ENCODE measurements at regions not wholly inside any gene's neighbourhood (a gene's known extent, or its start where the extent isn't known, plus 50 kb on each side); places are given as distances from the start of the nearest gene placed in this dataset.

GRCh38 chr13:34040863-34041262 is 222.9 kb downstream of the RFC3 start:
- H3K9me3 Mint-ChIP-seq, result peaks cover 0 to 5% (median 0%) of the 10 kb centered on the region in 9 donors
- no peaks in the 10 kb centered on the region for H3K4me1 Mint-ChIP-seq
- peaks cover 0 to 13% (median 3%) of the 10 kb centered on the region in 5 donors for H3K27me3 Mint-ChIP-seq

DNA sequence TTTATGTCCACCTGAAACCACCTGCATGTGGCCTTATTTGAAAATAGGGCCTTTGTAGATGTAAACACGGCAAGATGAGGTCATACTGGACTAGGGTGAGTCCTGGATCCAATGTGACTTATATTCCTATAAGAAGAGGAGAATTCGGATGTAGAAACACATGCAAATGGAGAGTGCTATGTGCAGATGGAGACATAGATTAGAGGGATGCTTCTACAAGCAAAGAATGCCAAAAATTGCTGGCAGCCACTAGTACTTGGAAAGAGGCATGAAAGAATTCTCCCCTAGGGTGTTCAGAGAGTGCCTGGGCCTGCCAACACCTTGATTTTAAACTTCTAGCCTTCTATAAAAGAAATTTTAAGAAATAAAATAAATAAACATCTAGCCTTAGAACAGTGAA is 226.1 kb downstream of the RFC3 start:
- H3K27me3 Mint-ChIP-seq, result peaks cover 0 to 10% (median 0%) of the 10 kb centered on the region in 5 donors
- ATAC-seq (no peak), DNase-seq (no peak)
- POLR2A ChIA-PET, result no interaction called here
- no peaks in the 10 kb centered on the region for H3K4me1 Mint-ChIP-seq
- peaks cover 0 to 2% (median 0%) of the 10 kb centered on the region in 9 donors for H3K9me3 Mint-ChIP-seq
- H3K36me3 Mint-ChIP-seq, result no peaks in the 10 kb centered on the region
- H3K4me3 Mint-ChIP-seq, result no peak overlapping the region
- no peak overlapping the region for H3K27ac Mint-ChIP-seq

More at GRCh38 chr13:34040863-34041262, 222.9 kb downstream of the RFC3 start:
- no peak for ATAC-seq
- POLR2A ChIA-PET, result no interaction called here
- no peaks in the 10 kb centered on the region for H3K36me3 Mint-ChIP-seq
- H3K27ac Mint-ChIP-seq, result no peak overlapping the region
- H3K4me3 Mint-ChIP-seq, result no peak overlapping the region
- DNase-seq, result no peak

GRCh38 chr13:34044660-34045080 is 226.7 kb downstream of the RFC3 start:
- Mint-ChIP-seq H3K27ac (no peak overlapping the region), H3K27me3 (peaks cover 0 to 7% (median 0%) of the 10 kb centered on the region in 5 donors), H3K4me3 (no peak overlapping the region), H3K36me3 (no peaks in the 10 kb centered on the region), H3K4me1 (no peaks in the 10 kb centered on the region), H3K9me3 (peaks cover 0 to under 1% (median 0%) of the 10 kb centered on the region in 9 donors)
- POLR2A ChIA-PET, result no interaction called here
- no peak for DNase-seq
- no peak for ATAC-seq

GRCh38 chr13:34046457-34046856 is 228.5 kb downstream of the RFC3 start:
- DNase-seq, result no peak
- Mint-ChIP-seq H3K27ac (no peak overlapping the region), H3K4me1 (no peaks in the 10 kb centered on the region), H3K36me3 (no peaks in the 10 kb centered on the region), H3K27me3 (peaks cover 0 to 6% (median 0%) of the 10 kb centered on the region in 5 donors), H3K9me3 (peaks cover 0 to 8% (median 0%) of the 10 kb centered on the region in 9 donors), H3K4me3 (no peak overlapping the region)
- no peak for ATAC-seq
- POLR2A ChIA-PET, result no interaction called here

- DNase-seq (no peak), ATAC-seq (no peak)
- peaks cover 0 to 29% (median 5%) of the 10 kb centered on the region in 9 donors for H3K9me3 Mint-ChIP-seq
- H3K27me3 Mint-ChIP-seq, result peaks cover 0 to 6% (median 0%) of the 10 kb centered on the region in 5 donors
- no peaks in the 10 kb centered on the region for H3K36me3 Mint-ChIP-seq
- no peak overlapping the region for H3K4me3 Mint-ChIP-seq
- POLR2A ChIA-PET, result no interaction called here
- no peak overlapping the region for H3K27ac Mint-ChIP-seq
- H3K4me1 Mint-ChIP-seq, result no peaks in the 10 kb centered on the region
These were observed 230.7 kb downstream of the RFC3 start for GRCh38 chr13:34048652-34049051.

- H3K4me1 Mint-ChIP-seq, result no peaks in the 10 kb centered on the region
- POLR2A ChIA-PET, result no interaction called here
- H3K27ac Mint-ChIP-seq, result no peak overlapping the region
- H3K36me3 Mint-ChIP-seq, result no peaks in the 10 kb centered on the region
- no peak for DNase-seq
- no peak overlapping the region for H3K4me3 Mint-ChIP-seq
- no peaks in the 10 kb centered on the region for H3K27me3 Mint-ChIP-seq
- no peak for ATAC-seq
- H3K9me3 Mint-ChIP-seq, result peaks cover 0 to 30% (median 5%) of the 10 kb centered on the region in 9 donors
These were observed 238.8 kb downstream of the RFC3 start for GRCh38 chr13:34056733-34057258.

DNA sequence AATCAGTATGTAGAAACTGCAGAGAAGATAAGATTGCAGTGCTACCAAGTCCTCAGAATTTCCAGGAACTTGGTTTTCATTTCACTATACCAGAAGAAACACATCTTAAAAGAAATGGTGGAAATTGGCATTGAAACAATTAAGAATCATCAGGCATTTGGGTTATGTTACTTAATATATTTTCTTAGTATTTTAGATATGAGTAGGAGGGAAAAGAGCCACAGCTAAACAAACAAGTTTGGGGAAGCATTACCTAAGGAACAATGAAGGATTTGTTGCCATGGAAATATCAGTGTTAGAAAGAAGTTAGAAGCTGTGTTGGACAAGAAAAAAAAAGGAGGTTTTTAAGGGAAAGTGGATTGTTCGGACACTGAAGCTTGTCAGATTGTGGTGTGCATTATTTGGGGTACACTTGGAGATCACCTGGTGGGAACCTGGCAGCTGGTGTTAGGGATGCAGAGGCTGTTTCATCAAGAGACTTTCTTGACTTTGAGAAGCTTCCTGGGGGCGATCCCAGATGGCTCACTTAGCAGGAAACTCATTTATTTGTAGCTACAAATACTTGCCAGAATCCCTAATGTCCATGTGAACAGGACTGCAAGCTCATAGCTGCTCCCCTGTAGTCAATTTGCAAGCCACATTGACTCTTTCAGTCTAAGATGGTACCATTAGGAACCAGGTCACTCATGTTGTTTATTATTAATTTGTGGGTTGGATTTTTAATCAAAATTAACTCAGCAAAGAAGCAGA is 246.7 kb downstream of the RFC3 start:
- DNase-seq, result no peak
- peaks cover 2 to 7% (median 3%) of the 10 kb centered on the region in 5 donors for H3K27me3 Mint-ChIP-seq
- no peak overlapping the region for H3K27ac Mint-ChIP-seq
- no peaks in the 10 kb centered on the region for H3K36me3 Mint-ChIP-seq
- ATAC-seq, result no peak
- POLR2A ChIA-PET, result no interaction called here
- no peaks in the 10 kb centered on the region for H3K4me1 Mint-ChIP-seq
- H3K4me3 Mint-ChIP-seq, result no peak overlapping the region
- peaks cover 0 to 10% (median 0%) of the 10 kb centered on the region in 9 donors for H3K9me3 Mint-ChIP-seq

DNA sequence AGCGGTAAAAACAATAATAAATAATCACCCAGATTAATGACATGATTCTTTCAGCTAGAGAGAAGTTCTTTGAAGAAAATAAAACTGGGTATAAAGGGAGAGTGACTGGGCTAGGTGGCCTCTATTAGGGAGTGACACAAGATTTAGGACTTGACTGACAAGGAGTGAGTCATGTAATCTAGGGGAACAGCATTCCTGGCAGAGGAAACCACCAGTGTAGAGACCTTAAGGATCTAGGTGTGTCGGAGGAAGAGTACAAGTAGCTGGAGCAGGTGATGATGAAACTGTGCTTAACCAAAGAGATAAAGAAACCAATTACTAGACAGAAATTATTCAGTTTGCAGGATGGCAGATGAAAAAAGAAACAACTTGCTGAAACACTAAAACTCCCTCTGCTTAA is 248.0 kb downstream of the RFC3 start:
- no peaks in the 10 kb centered on the region for H3K36me3 Mint-ChIP-seq

DNA sequence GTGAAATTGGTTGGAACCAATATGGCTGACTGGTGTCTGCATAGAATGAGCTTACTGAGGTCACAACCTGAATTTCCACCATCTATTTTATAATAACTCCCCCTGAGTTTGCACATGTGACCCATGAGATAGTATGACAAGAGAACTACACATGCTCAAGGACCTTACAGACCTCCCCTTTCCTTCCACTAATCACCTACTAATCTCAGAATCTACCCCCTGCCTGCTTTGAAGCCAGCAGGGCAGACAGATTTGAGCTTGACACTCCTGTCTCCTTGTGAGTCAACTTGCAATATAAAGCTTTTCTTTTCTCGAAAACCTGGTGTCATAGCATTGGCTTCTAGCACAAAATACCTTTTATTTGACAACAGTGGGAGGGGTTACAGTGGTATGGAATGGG is 248.4 kb downstream of the RFC3 start:
- Mint-ChIP-seq H3K4me1 (no peaks in the 10 kb centered on the region), H3K9me3 (peaks cover 0 to 8% (median 2%) of the 10 kb centered on the region in 9 donors), H3K36me3 (no peaks in the 10 kb centered on the region), H3K27me3 (peaks cover 2 to 7% (median 3%) of the 10 kb centered on the region in 5 donors), H3K27ac (no peak overlapping the region), H3K4me3 (no peak overlapping the region)
- POLR2A ChIA-PET, result no interaction called here
- ATAC-seq (no peak), DNase-seq (no peak)

More for the DNA sequence above, 248.0 kb downstream of the RFC3 start:
- H3K27me3 Mint-ChIP-seq, result peaks cover 2 to 7% (median 3%) of the 10 kb centered on the region in 5 donors
- H3K4me3 Mint-ChIP-seq, result no peak overlapping the region
- H3K27ac Mint-ChIP-seq, result no peak overlapping the region
- DNase-seq (no peak), ATAC-seq (no peak)
- H3K9me3 Mint-ChIP-seq, result peaks cover 0 to 5% (median 0%) of the 10 kb centered on the region in 9 donors
- POLR2A ChIA-PET, result no interaction called here
- no peaks in the 10 kb centered on the region for H3K4me1 Mint-ChIP-seq

GRCh38 chr13:34070006-34070405 is 252.1 kb downstream of the RFC3 start:
- ATAC-seq, result no peak
- no peak for DNase-seq
- peaks cover 0 to 5% (median 0%) of the 10 kb centered on the region in 3 donors for H3K36me3 Mint-ChIP-seq

DNA sequence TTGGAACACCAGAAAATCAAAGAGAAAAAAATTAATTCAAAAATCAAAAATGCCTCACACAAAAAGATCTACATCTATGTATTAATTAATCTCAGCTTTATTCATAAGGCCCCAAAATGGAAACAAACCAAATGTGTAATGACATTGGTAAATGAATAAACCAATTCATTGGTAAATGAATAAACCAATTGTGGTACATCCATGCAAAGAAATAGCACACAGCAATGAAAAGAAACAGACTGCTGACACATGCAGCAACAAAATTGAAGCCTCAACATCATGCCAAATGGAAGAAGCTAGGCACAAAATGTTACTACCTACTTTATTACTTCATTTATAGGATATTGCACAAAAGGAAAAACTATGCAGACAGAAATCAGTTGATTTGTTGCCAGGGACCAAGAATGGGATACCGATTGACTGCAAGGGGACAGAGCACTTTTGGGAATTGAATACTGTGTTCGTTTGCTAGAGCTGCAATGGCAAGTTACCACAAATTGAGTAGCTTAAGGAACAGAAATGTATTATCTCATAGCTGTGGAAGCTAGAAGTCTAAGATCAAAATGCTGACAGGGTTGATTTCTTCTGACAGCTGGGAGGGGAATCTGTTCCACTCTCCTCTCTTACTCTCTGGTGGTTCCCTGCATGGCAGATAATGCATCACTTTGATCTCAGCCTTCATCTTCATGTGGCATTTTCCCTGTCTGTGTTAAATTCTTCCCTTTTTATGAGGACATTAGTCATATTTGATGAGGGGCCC is 252.8 kb downstream of the RFC3 start:
- Mint-ChIP-seq H3K9me3 (peaks cover 0 to 20% (median 9%) of the 10 kb centered on the region in 9 donors), H3K36me3 (peaks cover 0 to 5% (median 0%) of the 10 kb centered on the region in 3 donors), H3K27ac (no peak overlapping the region), H3K4me1 (no peaks in the 10 kb centered on the region), H3K27me3 (peaks cover 0 to 4% (median 0%) of the 10 kb centered on the region in 5 donors), H3K4me3 (no peak overlapping the region)
- POLR2A ChIA-PET, result no interaction called here
- ATAC-seq, result no peak
- no peak for DNase-seq

More at GRCh38 chr13:34070006-34070405, 252.1 kb downstream of the RFC3 start:
- POLR2A ChIA-PET, result no interaction called here
- Mint-ChIP-seq H3K27ac (no peak overlapping the region), H3K4me1 (no peaks in the 10 kb centered on the region), H3K4me3 (no peak overlapping the region), H3K9me3 (peaks cover 0 to 20% (median 9%) of the 10 kb centered on the region in 9 donors), H3K27me3 (peaks cover 0 to 4% (median 0%) of the 10 kb centered on the region in 5 donors)

DNA sequence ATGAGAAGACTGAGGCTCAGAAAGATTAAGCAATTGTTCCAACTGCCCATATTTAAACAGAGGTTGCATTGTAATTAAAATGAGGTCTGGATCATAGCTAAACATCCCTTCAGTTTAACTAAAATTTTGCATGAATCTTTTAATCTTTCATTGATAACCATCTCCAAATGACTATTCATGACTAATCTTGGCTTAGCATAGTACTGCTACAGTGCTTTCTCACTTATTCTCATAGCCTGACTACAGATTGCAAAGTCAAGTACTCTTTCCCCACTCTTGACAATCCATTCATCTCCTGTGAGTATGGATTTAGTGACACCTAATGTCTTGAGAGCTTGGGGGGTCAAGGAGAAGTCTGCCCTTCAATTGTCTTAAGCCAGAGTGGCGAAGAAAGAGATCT is 258.4 kb downstream of the RFC3 start:
- no peaks in the 10 kb centered on the region for H3K27me3 Mint-ChIP-seq

More for the DNA sequence above, 258.4 kb downstream of the RFC3 start:
- POLR2A ChIA-PET, result no interaction called here
- Mint-ChIP-seq H3K4me3 (no peak overlapping the region), H3K4me1 (no peaks in the 10 kb centered on the region), H3K36me3 (peaks cover 0 to 5% (median 0%) of the 10 kb centered on the region in 3 donors), H3K27ac (no peak overlapping the region), H3K9me3 (peaks cover 0 to 13% (median 9%) of the 10 kb centered on the region in 9 donors)
- no peak for ATAC-seq
- no peak for DNase-seq

Measured in naive thymus-derived CD8-positive, alpha-beta T cell (primary cell).